ENCODE measurements at regions not wholly inside any gene's neighbourhood (a gene's known extent, or its start where the extent isn't known, plus 50 kb on each side); places are given as distances from the start of the nearest gene placed in this dataset.

DNA sequence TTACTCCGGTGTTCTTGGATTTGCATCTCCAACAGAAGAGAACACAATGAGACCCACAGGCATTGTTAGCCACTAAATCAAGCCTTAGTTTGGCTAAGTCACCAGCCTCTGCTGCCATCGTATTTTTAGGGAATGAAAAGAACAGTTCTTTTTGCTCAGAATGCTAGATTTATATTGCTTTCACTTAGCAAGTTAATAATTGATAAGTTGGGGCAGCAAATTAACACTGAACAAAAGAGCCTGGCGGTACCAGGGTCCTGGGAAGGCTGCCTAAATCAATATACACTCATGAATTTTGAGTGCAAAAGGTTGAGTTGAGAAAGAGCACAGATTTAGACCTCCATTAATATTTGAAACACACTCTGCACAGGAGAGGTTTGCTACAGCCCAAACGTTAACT is 767.7 kb downstream of the TYW1 start:
- DNase-seq (ENCODE audit: low read depth), result no peak

DNA sequence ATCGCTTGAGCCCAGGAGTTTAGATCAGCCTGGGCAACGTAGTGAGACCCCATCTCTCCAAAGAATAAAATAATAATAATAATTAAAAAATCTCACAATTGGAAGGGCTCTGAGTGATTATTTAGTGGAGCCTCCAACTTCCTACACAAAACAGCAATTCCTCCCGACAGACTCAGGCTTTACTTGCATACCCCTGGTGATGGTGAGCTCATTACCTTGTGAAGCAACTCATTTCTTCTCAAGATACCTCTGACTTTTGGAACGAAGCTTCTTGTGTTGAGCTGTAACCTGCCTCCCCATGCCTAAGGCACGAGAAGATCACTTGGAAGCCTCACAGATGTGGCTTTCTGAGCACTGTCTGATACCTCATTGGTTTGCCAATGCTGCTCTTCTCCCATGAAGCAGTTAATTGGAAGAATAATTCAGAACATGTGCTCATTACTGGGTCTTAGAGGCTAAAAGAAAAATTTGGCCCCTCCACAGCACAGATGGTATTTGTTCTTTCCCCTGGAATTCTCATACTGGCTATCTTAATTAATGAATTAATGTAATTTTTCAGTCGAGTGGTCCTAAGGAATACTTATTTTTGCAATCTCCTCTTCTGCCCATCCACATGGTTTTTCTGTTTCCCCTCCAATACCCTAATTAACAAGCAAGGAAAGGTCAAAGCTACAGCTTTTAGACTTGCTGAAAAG is 769.0 kb downstream of the TYW1 start:
- DNase-seq (ENCODE audit: low read depth), result no peak

DNA sequence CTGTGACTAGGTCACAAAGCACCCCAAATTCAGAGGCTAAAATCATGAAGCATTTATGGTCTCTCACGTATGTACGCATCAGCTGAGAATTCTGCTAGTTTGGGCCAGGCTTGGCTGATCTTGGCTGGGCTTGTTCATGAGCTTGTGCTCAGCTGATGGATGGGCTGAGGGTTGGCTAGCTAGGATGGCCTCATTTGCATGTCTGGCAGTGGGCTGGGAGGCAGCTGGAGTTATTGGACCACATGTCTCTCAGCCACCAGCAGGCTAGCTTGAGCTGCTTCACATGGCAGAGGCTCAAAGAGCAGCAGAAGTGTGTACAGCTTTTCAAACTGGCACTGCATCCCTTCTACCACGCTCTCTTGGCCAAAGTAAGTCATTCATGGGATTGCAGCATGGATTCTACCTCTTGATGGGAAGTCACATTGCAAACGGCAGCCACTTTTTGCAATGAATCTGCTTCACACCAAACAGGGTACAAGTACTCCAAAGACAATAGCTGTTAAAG is 770.3 kb downstream of the TYW1 start:
- DNase-seq (ENCODE audit: low read depth), result no peak

DNA sequence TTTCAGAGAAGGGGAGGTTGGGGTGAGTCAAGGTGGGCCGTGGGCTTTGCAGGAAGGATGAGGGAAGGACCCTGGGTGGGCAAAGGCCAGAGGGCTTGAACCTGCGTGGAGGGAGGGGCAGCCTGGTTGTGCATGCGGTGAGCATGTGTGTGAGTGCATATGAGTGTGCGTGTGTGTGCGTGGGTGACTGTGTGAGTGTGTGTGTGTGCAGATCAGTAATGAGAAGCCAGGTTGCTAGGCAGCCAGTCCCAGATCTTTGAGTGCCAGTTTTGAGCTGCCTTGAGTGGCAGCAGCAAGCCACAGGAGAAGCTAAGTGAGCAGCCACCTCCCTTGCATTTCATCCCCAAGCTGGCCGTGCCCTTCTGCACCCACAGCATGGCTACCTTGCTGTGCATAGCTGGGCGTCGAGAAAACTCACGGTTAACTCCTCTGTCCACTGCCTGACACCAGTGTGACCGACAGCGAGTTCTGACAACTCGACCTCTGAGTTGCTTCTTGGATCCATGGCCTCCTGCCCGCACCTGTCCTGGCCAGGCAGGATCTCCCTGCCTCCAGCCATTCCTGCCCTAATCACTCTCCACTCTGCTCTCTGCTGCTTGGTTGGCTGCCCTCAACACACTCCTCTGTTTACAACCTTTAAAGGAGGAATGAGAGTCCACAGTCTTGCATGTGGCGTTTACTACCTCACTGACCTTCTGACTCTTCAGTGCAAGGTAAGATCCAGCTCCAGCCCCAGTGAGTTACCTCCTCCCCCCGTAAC is 775.4 kb downstream of the TYW1 start:
- no peak for DNase-seq (ENCODE audit: low read depth)

DNA sequence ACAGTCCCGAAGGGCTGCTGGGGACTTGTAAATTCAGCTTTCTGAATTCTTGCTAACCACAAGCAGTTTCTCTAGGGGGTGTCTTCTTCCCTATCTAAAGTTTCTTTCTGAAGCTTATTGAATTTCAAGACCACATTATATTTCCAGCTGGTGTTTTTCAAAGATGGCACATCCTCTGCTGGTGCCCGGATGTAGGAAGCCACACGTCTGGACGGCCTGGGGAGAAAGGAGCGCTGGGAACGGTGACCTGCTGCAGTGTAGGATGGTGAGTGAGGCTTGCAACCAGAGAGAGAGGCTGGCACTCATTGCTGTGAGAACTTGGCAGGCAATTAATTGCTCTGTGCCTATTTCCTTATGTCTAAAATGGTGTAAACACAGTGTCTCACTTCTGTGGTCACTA is 776.4 kb downstream of the TYW1 start:
- no peak for DNase-seq (ENCODE audit: low read depth)

DNA sequence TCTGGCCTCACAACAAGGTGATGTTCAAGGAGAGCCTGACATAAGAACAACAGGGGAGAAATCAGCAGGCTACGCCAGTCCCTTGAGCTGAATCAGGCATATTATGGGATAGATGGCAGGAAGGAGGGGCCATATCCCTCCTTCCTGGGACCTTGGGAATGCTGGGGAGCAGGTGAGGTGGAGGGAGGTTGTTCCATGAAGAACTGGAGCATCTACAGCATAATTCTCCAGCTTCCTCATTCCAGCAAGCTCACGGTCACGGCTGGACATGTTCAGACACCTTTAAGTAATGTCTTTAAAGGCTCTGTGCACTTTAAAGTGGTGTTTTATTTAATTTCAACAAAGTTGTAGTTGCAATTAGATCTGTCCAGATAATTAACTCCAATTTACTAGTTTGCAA is 780.5 kb downstream of the TYW1 start:
- no peak for DNase-seq (ENCODE audit: low read depth)

DNA sequence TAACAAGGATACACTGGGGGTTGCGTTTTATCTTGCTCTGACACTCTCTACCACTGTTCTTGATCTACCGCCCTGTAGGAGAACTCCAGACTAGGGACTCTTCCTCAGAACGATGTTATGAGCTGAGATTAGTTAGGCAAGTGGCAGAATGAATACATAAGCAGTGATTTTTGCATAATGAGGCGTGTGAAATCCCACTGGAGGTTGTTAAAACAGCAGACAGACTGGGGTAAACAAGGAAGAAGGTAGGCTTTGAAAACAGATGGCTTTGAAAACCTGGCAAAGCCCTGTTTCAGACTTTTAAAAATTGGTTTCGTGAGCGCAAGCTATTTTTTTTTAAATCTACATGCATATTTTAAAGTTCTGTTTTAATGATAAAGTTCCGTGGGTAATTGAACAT is 785.2 kb downstream of the TYW1 start:
- DNase-seq (ENCODE audit: low read depth), result no peak

DNA sequence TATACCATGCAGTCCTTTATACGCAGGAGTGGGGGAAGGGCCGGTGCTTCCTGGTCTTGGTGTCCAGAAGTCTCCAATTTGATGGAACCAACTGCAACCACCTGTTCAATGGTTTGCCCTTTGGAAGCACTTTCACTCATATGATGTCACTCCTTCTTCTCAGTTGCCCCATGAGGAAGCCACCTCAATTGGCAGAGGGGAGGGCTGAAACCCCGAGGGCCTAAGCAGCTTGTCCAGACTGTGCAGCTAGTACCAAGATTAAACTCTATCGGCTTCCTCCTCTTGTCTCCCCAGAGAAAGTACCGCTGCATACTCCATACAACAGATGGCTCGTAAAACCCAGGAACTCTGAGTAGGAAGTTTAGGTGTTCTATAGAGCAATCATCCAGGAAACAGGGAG is 789.4 kb downstream of the TYW1 start:
- DNase-seq (ENCODE audit: low read depth), result no peak

DNA sequence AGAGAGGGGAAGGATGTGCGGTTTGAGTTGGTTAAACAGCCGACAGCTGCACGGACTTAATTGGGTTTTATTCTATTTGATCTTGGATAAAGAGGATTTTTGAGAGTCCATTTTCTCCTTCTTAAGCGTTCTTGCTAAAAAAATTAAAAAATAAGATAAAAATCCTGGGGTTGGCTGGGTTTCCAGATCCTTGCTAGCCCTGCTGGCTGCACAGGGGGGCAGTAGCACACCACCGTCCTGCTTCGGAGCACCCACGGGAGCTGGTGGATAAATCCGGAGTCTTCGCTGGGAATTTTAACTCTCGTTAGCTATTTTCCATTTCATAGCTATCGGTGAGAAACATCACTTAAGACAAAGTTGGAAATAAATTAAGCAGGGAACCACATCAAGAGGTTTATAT is 792.0 kb downstream of the TYW1 start:
- no peak for DNase-seq (ENCODE audit: low read depth)

DNA sequence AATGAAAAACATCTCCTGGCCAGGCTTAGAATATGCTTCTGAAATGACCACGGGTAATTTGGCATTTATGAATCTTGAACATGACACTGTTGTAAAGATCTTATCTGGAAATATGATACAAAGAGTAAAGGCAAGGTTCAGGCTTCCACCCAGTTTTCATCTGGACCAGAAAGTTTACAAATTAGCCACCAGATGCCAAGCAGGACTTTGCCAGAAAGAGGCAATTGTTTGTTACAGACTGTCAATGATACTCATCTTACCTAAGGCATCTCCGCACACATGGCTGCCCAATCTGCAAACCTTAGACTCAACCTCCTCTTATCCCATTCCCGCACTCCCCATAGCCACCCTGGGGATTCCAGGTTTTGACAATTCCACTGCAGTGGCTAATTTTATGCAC is 795.3 kb downstream of the TYW1 start:
- DNase-seq (ENCODE audit: low read depth), result no peak

DNA sequence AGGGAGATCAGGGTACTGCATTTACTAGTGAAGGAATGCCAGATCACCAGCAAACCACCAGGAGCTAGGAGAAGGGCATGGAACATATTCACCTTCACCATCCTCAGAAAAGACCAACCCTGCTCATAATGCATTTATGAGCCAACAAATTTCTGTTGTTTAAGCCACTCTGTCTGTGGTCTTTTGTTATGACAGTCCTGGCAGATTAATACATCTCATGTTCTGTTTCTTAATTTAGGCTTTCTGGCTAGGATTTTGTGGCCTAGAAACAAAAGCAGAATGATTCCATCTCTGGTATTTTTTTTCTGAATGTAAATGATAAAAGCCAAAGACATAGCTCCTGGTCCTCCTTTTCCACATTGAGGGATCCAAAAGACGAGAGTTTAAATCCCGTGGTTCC is 797.9 kb downstream of the TYW1 start:
- DNase-seq (ENCODE audit: low read depth), result no peak

DNA sequence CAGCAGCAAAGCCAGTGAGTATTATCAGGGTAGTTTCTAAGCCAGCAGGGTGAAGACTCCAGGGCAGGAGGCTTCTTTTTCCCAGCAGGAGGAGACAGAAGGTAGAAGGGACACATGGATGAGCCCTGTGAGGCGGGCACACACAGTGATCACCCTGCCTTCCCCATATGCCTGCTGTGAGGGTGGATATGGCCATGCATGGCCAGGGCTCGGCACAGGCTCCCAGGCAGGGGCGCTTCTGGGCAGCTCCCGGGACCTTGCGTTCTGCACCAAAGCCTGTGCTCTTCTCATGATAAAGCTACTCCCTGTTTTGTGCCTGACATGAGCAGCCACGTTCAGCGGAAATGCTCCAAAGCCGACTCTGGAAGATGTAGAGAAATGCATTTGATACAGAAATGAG is 807.2 kb downstream of the TYW1 start:
- no peak for DNase-seq (ENCODE audit: low read depth)

DNA sequence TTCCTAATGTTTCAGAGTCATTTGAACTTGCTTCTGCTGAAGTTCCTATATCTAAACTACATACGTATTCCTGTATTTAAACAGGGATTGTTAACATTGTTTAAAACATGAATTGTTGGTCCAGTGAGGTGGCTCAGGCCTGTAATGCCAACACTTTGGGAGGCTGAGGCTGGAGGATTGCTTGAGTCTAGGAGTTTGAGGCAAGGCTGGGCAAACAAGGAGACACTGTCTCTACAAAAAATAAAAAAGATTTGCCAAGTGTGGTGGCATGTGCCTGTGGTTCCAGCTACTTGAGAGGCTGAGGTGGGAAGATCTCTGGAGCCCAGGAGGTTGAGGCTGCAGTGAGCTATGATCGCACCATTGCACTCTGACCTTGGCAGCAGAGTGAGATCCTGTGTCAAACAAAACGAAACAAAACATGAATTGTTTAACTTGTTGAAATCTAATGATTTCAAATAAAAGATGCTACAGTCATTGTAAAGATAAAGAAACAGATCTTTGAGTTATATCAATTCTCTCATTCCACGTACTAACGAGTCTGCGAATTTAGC is 809.4 kb downstream of the TYW1 start:
- DNase-seq (ENCODE audit: low read depth), result no peak

DNA sequence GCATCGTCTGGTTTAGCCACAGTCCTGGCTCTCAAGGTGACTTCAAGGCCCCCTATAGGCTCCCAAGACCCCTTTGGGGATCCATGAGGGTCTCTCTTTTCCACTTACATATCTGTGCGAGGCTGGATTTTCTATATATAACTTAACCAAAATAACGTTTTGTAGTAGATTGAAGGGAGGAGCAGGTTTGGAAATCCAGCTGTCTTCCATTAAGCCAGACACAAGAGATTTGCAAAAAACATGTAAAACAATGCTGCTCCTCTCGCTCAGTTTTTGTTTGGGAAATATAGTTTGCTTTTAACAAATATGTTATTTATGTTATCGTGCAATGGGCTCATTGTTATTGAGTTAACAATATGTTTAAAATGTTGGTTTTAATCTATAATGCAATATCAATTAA is 811.2 kb downstream of the TYW1 start:
- no peak for DNase-seq (ENCODE audit: low read depth)

DNA sequence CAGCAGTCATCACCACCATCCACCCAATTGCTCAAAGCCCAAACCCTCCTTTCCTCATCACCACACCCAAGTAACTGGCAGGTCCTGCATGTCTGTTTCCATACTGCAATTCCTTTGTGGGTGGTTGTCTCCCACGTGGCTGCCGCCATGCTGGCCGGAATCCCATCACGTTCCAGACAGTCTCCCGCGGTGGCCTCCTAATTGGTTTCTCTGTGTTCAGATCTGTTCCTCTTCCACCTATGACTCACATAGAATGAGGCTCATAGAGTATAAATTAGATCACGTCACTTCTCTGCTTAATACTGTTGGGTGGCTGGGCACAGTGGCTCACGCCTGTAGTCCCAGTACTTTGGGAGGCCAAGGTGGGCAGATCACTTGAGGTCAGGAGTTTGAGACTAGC is 813.0 kb downstream of the TYW1 start:
- DNase-seq (ENCODE audit: low read depth), result no peak

DNA sequence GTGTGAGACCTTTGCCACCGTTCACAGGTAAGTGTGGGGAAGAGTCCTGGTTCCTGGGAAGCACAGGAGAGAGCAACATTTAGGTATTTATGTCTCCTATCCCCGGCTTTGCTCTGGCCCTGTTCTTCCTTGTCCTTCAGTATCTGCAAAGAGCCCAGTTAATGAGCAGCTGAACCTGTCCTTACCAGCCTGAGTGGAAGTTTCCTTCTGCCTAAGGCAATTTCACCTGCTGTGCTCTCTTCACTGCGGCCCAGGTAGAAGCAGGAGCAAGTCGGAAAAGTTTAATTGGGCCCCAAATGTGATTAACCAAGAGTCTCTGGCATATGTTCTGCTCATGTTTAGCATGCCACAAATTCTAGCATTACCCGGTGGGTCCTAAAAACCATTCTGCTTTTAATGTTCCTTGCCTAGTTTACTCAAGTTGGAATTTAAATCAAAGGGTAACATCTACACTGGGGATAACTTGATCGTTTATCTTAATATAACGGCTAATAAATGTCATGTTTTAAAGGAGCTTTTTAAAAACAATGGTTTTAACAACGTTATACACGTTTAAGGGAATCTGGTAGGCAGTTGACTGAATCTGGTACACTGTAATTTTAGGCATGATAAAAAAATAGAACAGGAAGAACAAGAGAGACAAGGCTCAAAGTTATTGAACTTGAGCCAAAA is 817.1 kb downstream of the TYW1 start:
- DNase-seq (ENCODE audit: low read depth), result no peak

DNA sequence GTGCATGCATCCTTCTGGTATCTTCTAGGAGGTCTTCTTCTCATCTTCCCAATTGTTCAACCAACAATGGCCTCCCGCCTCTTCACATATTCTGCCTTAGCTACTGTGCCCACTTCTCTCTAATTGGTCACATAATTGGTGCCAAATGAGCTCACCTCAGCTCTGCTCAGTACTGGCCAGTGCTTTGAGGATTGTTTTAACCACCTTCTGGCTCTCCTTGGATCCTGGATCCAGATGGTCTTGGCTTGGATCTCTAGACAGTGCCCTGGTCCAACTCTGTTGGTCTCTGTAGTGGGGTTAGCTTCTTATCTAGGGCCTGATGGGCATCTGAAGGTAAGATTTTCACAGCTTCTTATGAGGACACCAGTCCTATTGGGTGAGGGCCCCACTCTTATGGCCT is 820.8 kb downstream of the TYW1 start:
- DNase-seq (ENCODE audit: low read depth), result no peak

DNA sequence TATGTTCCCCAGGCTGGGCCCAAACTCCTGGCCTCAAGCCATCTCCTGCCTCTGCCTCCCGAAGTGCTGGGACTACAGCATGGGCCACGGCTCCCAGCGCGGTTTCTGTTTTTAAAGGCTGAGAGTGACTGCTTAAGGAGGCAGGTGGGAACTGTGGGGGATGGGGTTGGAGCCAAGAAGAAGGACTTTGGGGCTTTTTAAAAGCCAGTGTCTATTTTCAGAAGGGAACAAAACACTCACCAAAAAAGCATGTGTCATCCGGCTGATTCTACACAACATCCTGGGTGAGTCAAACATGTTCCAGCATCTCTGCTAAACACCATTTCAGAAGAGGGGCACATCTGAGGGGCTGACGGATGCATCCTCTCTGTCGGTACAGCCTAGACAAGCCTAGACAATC is 824.5 kb downstream of the TYW1 start:
- DNase-seq (ENCODE audit: low read depth), result no peak

DNA sequence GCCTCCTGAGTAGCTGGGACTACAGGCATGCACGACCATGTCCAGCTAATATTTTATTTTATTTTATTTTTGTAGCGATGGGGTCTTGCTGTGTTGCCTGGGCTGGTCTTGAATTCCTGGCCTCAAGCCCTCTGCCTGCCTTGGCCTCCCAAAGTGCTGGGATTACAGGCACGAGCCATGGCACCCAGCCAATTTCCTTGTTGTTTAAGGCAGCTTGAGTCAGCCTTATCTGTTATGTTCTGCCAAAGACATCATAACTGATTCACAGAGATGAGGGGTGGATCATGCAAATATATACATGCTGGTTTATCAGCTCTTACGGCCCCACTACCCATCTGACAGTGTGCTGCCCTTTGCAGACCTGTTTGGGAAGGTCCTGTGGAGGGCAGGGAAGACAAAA is 826.7 kb downstream of the TYW1 start:
- no peak for DNase-seq (ENCODE audit: low read depth)

DNA sequence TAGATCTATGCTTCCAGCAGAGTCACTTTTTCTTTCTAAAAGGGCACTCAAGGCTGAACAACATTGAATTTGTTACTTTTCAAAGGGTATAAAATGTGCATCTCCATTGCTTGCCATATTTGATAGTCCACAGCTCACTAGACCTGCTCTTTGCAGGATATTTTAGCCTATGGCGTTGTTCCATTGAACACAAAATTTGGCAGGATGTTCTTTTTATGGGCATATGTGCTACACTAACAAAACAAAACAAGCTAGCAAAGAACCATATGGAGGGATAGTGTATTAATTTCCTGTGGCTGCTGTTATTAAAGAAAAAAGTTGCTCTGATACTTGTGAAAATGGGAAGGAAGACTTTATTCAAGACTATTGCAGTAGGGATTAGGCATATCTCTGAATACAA is 828.7 kb downstream of the TYW1 start:
- DNase-seq (ENCODE audit: low read depth), result no peak

DNA sequence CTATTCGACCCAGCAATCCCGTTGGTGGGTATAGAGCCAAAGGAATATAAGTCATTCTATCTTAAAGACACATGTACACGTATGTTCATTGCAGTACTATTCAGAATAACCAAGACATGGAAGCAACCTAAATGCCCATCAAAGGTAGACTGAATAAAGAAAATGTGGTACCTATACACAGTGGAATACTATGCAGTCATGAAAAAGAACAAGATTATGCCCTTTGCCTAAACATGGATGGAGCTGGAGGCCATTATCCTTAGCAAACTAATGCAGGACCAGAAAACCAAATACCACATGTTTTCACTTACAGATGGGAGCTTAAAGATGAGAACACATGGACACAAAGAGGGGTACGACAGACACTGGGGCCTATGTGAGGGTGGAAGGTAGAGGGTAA is 845.3 kb downstream of the TYW1 start:
- DNase-seq (ENCODE audit: low read depth), result no peak

DNA sequence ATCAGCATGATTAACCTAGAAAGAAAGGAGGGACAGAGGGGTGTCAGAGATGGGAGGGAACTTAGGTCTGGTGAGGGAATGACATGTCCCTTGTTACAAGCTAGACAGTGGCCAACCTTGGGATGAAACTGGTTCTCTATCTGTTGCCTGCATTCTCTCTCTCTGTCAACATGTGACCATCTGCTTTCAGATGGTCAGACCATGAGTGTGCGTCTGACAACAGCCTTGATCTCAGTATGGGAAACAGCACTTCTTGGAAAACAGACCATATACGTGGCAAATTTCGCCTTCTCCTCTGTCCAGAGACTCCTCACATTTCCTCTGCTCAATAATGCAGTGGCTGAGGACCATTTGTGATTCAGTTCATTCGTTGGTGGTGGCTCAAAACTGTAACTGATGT is 845.9 kb downstream of the TYW1 start:
- no peak for DNase-seq (ENCODE audit: low read depth)

DNA sequence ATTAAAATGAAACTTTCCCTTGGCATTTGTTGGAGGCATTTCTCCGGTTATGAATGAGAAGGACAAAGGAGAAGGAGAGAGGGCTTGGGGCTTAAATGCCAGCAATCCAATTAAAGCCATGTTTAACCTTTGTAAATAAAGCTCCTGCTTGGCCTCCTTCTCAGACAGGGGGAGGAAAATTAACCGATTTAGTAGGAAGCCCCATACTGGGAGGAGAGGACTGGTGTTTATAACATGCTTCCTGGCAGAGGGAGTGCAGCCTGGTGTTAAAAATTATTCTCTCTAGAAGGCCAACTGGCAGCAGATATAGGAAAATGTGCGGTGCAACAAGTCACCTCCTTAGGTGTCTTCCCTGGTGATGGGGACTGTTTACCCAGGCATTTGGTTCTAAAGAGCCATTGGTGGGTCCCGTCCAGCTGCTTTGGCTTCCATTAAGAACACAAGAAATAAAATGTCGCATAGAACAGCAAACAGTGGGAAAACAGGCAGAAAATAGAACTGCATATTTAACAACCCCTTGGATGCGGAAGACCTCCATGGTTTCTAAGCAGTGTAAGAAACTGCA is 846.5 kb downstream of the TYW1 start:
- DNase-seq (ENCODE audit: low read depth), result no peak

Measured in ELR (cell line).